ENCODE measurements at regions not wholly inside any gene's neighbourhood (a gene's known extent, or its start where the extent isn't known, plus 50 kb on each side); places are given as distances from the start of the nearest gene placed in this dataset.

DNA sequence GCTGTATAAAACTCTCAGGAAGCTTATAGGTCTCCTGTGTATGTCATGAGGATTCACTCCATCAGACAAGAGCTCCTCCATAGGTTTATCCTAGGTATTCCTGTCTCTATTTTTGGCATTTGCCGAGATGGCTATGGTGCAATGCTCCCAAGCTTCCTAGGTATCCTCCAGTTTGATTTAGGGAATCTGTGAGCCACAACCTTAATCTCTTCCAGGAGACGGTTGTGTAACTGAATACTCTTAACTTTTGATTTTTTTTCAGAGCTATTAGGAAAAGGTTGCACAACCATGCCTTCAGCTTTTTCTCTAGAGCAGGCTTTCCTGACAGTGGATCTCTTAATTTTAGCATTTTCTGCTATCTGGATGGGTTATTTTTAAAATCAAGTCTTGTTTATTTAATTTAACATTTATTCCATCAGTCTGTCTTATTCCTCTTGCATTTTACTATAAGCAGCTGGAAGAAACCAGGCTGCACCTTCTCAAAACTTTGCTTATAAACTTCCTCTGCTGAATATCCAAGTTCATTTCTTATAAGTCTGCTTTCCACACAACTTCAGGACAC, 69.4 kb upstream of the BACE2 start:
- TF ChIP-seq, protein P1, sequence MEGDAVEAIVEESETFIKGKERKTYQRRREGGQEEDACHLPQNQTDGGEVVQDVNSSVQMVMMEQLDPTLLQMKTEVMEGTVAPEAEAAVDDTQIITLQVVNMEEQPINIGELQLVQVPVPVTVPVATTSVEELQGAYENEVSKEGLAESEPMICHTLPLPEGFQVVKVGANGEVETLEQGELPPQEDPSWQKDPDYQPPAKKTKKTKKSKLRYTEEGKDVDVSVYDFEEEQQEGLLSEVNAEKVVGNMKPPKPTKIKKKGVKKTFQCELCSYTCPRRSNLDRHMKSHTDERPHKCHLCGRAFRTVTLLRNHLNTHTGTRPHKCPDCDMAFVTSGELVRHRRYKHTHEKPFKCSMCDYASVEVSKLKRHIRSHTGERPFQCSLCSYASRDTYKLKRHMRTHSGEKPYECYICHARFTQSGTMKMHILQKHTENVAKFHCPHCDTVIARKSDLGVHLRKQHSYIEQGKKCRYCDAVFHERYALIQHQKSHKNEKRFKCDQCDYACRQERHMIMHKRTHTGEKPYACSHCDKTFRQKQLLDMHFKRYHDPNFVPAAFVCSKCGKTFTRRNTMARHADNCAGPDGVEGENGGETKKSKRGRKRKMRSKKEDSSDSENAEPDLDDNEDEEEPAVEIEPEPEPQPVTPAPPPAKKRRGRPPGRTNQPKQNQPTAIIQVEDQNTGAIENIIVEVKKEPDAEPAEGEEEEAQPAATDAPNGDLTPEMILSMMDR (IDR thresholded peaks at IDR 0.05; ENCODE audit: extremely low read depth, missing control alignments): no peak
- no peak for DNase-seq (ENCODE audit: low spot score)

DNA sequence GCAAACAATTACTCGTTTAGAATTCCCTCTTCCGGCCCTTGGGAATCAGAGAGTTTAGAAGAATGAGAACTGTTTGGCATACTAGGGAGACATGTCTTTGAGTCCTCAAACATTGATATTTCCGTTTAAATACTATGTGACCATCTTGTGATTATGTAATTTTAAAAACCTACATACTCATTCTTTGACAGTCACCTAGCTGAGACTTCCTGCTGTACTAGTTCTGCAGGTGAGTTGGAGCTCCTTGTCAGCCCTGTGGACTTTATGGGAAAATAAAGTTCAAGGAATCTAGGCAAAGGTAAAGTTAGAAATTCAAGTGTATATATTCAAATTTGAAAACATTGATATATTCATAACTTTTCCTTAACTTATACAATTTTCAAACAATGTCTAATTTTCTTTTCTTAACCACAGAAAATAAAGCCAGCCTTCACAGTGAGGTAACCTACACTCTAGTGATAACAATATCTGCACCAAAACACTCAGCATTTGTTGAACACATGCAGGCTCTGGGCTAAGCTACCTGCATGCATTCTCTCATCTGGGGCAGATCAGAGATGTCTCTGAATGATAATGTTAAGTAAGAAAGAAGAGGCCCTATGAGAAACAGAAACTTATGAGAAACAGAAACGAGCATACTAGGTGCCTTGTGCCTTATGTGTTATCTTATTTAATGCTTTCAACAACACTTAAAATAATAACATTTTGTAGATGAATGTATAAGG, 67.0 kb upstream of the BACE2 start:
- TF ChIP-seq, protein P1 (IDR thresholded peaks at IDR 0.05; ENCODE audit: extremely low read depth, missing control alignments): no peak
- no peak for DNase-seq (ENCODE audit: low spot score)

DNA sequence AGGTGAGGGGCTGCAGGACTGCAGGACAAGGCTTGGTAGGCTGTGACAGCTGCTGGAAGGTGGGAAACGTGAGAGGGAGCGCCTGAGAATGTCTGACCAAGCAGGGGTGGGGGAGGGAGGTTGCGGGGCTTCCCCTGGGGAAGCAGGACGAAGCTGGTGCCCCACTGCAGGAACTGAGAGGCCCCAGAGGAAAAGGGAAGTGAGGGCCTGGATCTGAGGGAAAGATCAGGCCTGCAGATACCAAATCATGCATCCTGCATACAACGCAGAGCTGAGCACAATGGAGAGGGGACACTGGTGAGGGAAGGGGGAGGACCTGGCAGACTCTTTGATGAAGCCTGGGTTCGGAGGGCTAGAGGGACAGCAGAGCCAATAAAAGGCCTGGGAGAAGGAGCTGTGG, 65.7 kb upstream of the BACE2 start:
- DNase-seq (ENCODE audit: low spot score): no peak
- TF ChIP-seq, protein P1 (IDR thresholded peaks at IDR 0.05; ENCODE audit: extremely low read depth, missing control alignments): no peak

DNA sequence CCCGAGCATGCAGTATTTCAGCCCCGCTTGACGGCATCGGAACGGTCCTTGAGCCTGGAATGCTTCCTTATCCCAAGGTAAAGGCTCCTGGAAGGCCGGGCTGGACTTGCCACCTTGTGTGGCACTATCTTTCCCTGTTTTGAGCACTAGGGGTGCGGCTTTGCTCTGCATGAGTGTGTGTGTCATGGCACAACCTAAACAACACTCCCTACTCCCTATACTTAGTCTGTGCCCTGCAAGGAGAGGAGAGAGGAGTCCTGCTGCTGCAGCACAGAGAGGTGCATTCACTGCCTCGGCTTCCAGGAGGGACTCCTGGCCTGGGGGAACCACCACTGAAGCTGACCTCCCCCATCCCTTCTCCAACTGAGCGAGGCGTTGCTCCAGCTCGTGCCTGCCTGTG, 60.4 kb upstream of the BACE2 start:
- TF ChIP-seq, protein P1 (IDR thresholded peaks at IDR 0.05; ENCODE audit: extremely low read depth, missing control alignments): no peak
- no peak for DNase-seq (ENCODE audit: low spot score)

DNA sequence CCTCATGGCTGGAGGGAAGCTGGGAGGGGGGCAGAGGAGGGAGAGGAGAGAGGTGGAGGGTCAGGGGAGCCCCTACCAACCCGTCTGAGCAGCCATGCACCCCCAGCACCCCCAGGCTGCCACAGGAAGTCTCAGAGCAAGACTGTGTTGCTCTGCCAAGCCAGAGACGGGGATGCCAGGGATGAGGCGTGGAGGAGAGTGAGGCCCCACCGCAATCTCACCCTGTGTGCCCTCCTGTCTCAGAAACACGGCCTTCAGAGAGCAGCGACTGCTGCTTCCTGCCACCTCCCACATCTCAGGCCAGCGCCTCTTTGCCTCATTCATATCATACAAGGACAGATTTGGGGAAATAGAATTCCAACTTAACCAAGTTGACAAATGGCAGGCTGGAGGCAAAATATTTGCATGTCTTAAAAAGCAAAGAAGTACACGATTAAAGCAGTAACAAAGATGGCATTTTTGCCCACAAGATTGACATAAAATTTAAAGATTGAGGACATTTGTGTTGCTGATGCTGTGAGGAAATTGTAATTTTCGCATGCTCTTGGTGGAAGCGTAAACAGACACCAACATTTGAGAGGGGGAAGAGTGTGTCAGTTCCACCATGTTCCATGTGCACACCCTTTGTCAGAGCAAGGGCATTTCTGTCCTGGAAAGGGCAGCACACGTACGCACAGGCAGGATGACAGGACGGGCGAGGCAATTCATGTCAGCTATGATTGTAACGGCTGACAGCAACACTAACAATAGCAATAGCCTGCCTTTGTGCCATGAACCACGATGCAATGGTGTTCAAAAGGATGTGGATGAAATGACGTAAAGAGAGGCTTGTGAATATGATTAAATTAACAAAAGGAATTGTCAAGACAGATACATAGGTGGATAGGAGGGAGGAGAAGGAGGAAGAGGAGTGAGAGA, 59.0 kb upstream of the BACE2 start:
- DNase-seq (ENCODE audit: low spot score): no peak
- TF ChIP-seq, protein P1 (IDR thresholded peaks at IDR 0.05; ENCODE audit: extremely low read depth, missing control alignments): no peak

DNA sequence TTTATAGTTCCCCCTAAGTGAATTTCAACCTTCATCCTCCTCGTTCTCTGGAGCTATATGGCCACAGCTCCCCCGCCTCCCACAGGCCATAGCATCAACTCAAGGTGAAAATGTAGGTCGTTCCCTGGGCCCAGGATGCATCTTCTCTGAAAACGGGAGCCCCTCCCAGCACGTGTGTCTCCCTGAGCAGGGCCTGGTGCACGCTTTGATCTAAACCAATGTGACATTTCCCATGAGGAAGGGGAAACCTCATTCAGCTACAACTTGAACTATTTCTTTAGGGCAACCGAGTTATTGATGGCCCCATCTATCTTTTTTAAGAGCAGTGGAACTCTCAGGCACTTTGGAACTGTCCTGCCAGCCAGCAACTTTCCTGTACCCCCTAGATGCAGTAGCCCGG, 57.8 kb upstream of the BACE2 start:
- TF ChIP-seq, protein P1 (IDR thresholded peaks at IDR 0.05; ENCODE audit: extremely low read depth, missing control alignments): no peak
- DNase-seq (ENCODE audit: low spot score): no peak

DNA sequence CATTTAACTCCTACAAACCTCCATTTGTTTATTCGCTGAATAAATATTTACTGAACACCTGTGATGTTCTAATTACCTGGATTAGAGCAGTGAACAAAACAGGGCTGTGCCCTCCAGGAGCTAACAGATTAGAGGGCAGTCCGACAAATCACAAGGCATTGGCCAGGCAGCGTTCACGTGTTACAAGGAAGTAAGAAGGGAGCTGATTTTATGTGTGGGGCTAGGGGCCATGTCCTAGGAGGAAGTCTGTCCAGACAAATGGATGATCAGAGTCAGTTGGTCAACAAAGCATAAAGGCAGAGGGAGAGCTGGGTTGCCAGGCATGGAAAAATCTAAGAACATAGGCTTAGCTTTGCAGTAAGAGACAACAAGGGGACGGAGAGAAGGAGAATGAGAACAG, 57.3 kb upstream of the BACE2 start:
- TF ChIP-seq, protein P1 (IDR thresholded peaks at IDR 0.05; ENCODE audit: extremely low read depth, missing control alignments): no peak
- DNase-seq (ENCODE audit: low spot score): no peak

All from GM20000 (cell line).